HFF-Myc (cell line): ENCODE measurements at regions not wholly inside any gene's neighbourhood (a gene's known extent, or its start where the extent isn't known, plus 50 kb on each side); places are given as distances from the start of the nearest gene placed in this dataset.

Experiments used
- DNase-seq: peaks from one replicate; pipeline ENCODE4 v3.0.0-alpha.2; 2011; ENCODE audit warnings: low read depth; ENCODE audit errors: extremely low read depth
- H3K4me3 ChIP-seq: replicated peaks from 2 replicates; pipeline ENCODE4 v1.5.1; 2011; ENCODE audit warnings: low read depth, mild to moderate bottlenecking, control low read depth, low read length
- TF ChIP-seq, protein P1 (sequence below): IDR thresholded peaks from 2 replicates; pipeline ENCODE4 v1.5.1; 2012; ENCODE audit warnings: mild to moderate bottlenecking, low read depth, low read length, control low read depth; ENCODE audit errors: missing control alignments

DNA sequence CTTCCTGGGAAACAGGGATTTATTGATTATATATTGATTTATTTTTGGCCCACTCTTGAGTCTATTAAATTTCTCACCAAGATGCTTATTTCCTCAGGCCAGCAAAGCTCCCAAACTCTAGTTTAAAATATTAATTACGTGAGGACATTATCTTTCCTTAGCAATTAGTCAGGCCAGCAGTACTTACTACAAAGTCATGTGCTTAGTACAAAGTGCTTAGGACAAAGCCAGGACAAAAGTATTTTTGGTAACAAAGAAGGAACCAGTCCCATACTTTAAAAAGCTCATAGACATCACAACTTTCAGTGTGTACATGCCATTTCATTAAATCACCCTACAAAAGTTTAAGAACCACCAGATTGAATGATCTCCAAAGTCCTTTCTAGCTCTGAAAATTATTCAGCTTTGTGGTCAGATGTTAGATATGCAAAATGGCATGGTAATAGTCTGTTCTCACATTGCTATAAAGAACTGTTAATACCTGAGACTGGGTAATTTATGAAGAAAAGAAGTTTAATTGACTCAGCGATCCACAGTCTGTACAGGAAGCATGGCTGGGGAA is 94.7 kb upstream of the PWP1 start:
- no peak for DNase-seq
- TF ChIP-seq, protein P1, sequence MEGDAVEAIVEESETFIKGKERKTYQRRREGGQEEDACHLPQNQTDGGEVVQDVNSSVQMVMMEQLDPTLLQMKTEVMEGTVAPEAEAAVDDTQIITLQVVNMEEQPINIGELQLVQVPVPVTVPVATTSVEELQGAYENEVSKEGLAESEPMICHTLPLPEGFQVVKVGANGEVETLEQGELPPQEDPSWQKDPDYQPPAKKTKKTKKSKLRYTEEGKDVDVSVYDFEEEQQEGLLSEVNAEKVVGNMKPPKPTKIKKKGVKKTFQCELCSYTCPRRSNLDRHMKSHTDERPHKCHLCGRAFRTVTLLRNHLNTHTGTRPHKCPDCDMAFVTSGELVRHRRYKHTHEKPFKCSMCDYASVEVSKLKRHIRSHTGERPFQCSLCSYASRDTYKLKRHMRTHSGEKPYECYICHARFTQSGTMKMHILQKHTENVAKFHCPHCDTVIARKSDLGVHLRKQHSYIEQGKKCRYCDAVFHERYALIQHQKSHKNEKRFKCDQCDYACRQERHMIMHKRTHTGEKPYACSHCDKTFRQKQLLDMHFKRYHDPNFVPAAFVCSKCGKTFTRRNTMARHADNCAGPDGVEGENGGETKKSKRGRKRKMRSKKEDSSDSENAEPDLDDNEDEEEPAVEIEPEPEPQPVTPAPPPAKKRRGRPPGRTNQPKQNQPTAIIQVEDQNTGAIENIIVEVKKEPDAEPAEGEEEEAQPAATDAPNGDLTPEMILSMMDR = no peak

GRCh38 chr12:107593713-107594381 is 91.8 kb upstream of the PWP1 start:
- TF ChIP-seq, protein P1 = no peak
- no peak overlapping the region for H3K4me3 ChIP-seq
- DNase-seq = no peak

More for the DNA sequence above, 94.7 kb upstream of the PWP1 start:
- H3K4me3 ChIP-seq = no peak overlapping the region

DNA sequence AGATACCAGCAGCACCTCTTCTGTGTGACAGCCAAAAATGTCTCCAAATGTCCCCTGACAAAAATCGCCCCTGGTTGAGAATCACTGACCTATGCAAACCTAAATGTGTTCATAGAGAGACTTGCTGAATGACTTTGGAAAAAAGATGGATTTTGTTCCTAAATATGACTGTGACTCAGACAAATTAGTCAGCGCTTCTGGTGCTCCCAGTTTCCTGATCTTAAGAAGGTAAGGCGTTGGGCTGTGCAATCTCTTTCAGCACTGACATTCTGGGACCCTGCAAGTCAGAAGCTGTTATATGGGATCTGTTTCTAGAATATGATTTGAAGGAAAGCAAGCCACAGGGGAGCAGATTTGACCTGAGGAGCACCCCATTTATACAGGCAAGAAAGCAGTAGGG is 90.6 kb upstream of the PWP1 start:
- no peak overlapping the region for H3K4me3 ChIP-seq
- TF ChIP-seq, protein P1 = no peak
- no peak for DNase-seq

GRCh38 chr12:107597695-107598410 is 87.7 kb upstream of the PWP1 start:
- DNase-seq = no peak
- no peak overlapping the region for H3K4me3 ChIP-seq
- TF ChIP-seq, protein P1 = no peak

- H3K4me3 ChIP-seq = no peak overlapping the region
- TF ChIP-seq, protein P1 = no peak
- no peak for DNase-seq
Measured at GRCh38 chr12:107598906-107599305, 86.7 kb upstream of the PWP1 start.

GRCh38 chr12:107600581-107601144 is 84.9 kb upstream of the PWP1 start:
- no peak overlapping the region for H3K4me3 ChIP-seq
- DNase-seq = no peak
- TF ChIP-seq, protein P1 = no peak
